T1000 (cell line): ENCODE measurements at regions not wholly inside any gene's neighbourhood (a gene's known extent, or its start where the extent isn't known, plus 50 kb on each side); places are given as distances from the start of the nearest gene placed in this dataset.

ENCODE experiments used
- DNase-seq: peaks from one replicate; lab custom pipeline; 2025; ENCODE audit warnings: mixed read lengths; lab: John Stamatoyannopoulos, UW

DNA sequence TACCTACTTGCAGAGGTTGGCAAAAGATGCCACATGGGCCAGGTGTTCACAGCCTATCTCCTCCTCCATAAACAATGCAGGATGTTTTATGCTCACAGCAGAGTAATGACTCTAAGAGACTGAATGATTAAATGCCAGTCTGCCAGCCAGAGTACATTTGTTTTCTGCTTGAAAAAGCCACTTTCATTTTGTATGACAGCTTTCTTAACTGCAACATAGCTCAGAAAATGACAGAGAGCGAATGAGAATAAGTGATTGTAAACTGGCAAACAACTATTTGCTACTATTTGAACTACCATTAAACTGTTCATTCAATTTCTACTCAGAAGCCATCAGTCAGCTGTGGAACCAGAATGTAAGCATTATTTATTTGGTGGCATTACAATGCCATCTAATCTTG is 50.6 kb upstream of the DCC start:
- DNase-seq, result no peak
